NOMO-1 treated with DMSO at 0.1 percent for 48 hours (cell line): ENCODE measurements at regions not wholly inside any gene's neighbourhood (a gene's known extent, or its start where the extent isn't known, plus 50 kb on each side); places are given as distances from the start of the nearest gene placed in this dataset.

Experiments used
- DNase-seq: peaks from one replicate; lab custom pipeline; 2025; ENCODE audit not compliant: unreplicated experiment; lab: John Stamatoyannopoulos, UW

DNA sequence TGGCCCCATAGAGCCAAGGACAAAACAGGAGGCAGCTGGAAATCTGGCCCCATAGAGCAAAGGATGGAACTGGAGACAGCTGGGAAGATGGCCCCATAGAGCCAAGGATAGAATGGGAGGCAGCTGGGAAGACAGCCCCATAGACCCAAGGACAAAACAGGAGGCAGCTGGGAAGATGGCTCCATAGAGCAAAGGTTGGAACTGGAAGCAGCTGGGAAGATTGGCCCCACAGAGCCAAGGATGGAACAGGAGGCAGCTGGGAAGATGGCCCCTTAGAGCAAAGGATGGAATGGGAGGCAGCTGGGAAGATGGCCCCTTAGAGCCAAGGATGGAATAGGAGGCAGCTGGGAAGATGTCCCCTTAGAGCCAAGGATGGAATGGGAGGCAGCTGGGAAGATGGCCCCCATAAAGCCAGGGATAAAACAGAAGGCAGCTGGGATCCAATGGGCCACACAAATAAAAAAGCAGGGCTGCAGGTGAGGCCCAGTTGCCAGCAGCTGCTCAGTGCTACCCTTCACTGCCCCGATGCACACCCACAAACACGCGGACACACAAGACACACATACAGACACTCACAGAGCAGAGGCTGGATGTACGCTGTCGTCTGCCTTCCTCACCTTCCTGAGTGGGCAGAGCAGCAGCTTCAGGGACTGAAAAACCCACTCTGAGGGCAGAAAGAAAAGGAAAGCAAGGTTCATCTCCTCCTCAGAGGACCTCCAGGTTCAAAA is 505.4 kb upstream of the MYT1L start:
- DNase-seq = no peak

DNA sequence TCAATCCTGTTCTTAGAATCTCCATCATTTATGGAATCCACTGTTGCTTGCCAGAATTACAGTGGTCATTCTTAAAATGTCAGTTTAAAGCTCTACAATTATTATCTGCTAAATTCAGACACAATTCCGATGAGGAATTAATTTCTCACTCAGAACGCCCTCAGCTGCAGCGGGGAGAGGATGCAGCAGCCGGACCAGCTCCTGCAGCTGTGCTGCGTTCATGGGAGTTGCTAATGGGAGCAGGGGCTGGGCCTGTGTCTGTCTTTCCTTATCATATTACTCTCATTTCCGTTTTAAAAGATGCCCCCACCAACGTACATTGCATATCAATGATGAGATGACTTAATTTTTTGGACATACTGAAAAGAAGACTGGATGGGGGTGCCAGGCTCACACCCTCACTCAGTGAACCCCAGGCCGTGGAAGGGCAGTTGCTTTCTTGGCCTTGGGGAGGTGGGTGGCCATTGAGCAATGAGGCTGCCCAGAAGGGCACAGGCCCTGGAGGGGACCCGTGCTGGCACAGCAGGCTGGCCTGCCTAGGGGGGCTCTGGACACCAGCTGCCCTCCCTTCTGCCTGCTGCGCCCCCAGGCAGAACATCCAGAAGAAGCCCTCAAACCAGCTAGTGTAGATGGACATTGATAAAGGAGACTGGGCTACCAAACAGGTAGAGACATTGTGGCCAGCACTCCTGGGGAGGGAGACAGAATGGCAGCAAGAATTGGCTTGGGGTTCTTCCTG is 503.6 kb upstream of the MYT1L start:
- DNase-seq = no peak

DNA sequence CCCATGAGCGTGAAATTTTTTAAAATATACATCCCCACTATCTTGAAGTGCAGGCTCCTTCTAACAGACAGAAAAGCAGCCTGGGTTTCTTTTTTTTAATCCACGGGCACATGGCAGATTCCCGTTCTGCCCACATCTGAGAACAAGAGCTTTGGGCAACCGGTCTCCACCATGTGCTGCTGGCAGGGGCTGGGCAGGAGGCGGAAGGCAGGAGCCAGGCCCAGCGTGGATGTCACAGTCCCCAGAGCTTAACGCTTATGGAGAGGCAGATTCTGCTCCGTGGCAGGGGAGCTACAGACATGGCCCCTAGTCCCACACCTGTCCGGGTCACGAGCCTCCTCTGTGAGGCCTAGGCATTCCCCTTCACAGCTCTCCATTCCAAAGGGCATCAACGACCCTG is 503.0 kb upstream of the MYT1L start:
- DNase-seq = no peak

DNA sequence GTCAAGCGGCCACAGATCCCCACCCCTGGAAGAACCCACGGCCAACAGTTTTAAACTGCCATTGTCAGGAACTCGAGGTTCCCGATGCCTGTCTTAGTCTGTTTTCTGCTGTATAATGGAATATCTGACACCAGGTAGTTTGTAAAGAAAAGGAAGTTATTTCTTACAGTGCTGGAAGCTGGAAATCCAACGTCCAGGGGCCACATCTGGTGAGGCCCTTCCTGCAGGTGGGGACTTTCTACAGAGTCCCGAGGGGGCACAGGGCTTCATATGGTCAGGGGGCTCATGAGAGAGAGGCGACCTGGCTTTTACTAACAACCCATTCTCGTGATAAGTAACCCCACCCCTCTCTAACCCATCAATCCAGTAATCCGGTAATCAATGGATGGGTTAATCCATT is 501.6 kb upstream of the MYT1L start:
- no peak for DNase-seq

DNA sequence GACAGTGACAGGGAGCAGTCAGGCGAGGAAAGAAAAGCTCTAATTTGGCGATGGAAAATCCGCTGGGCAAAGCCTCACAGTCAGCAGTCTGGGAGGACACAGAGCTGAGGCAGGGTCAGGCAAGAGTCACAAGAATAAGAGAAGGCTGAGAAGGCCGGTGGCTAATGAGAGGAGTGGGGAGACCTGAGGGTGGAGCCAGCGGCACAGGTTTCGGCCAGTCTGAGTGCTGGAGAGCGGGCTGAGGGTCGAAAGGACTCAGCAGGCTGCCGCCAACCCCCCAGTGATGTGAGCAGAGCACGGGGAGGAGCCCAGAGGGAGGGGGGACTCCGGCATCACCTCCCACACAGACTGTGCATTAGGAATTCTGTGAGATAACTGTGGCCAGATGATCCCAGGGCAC is 500.6 kb upstream of the MYT1L start:
- DNase-seq = no peak

DNA sequence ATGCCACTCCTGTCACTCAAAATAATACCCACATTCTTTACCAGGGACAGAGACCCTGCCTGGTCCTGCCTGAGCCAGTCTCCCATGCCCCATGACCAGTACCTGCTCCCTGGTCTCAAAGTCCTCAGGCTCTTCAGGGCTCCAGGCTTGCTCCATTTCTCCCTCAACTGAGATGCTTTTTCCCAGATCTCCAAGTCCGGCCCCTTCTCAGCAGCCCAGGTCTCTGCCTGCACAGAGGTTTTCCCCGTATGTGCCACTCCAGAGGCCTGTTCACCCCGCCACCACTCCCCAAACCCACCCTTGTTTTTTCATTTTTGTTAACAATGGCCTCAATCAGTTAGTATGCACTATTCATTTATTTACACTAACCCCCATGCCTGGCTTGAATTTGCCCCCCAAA is 499.5 kb upstream of the MYT1L start:
- DNase-seq = no peak

DNA sequence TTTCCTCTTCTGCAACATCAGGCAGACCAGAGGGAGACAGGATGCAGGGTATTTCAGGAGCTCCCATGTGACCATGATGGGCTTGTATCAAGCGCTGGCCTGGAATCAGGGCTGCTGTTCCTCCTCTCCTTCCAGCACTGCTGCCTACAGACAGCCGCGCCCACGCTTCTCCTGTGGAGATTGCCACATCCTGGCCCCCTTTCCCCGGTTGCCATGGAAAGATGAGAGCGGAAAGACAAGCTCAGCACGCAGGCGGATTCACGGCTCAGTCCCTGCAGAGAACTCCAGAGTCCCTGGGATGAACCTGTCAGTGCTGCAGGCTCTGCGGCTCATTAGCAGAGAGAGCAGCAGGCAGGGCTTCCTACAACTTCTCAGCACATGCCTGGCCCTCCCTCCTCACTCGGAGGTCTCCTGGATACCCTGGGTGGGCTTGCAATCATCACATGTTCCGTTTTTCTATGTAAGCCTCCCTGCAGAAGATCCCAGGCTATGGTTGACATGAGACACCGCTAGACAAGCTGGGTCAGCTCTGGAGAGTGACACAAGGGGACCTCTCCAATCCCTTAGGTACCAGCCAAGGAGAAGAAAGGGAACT is 497.8 kb upstream of the MYT1L start:
- DNase-seq = no peak

DNA sequence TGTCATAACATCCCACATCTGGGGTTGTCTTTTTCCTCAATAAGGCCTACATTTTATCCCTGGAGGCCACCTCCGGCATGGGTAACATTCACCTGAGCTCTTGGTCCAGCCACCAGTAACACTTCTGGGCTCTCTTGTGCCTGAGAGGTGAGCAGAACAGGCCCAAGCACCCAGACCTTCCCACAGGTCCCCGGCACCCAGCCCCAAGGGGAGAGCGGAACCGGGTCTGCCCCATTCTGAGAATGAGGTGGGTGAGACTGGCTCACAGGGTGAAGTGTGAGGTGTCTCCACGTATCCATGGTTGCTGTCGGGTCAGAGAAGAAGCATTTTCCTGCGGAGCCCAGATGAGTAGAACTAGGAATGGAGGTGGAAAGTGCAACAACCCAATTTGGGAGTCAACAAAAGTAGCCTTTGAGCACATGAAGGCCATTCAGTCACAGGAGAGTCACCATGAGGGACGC is 496.7 kb upstream of the MYT1L start:
- no peak for DNase-seq

DNA sequence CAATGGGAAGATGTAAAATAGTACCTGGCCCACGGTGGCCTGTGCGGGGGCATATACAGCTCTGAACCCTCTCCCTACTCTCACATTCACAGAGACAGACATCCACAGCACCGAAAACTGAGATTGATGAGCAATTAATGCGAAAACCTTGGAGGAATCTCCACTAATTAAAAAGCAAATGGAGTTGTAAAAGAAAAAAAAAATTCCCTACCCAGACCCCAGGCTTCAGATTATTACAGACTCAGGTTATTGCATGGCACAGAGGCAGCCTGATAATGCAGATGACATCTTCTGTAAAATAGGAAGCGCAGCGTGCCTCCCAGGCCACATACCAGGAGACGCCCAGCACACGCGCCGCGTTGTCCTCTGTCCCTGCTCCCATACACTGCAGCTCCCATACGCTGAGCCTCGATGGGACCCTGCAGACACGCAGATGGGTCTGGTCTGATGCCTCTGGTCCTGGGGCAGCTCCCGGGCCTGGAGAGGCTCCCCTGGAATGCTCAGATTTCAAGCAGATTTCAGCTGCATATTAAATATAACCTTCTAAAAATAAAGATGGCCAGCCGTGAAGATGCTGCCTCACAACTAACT is 496.1 kb upstream of the MYT1L start:
- no peak for DNase-seq

DNA sequence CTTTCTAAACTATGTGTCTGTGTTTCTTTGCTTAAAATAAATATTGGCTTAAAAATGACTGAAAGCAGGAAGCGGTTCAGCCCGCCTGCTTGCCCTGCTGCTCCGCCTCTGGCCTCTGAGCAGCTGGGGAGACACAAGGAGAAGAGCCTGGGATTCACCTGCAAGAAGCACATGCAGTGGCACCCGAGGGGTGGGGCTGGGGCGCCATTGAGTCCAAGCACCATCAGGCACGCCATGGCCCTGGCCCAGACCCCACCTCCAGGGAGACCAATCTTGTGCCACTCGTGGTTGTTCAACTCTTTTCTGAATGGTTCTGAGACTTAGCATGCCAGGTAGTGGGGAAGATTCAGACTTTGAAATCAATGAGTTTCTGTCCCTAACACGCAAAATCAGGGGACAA is 495.5 kb upstream of the MYT1L start:
- DNase-seq = no peak

DNA sequence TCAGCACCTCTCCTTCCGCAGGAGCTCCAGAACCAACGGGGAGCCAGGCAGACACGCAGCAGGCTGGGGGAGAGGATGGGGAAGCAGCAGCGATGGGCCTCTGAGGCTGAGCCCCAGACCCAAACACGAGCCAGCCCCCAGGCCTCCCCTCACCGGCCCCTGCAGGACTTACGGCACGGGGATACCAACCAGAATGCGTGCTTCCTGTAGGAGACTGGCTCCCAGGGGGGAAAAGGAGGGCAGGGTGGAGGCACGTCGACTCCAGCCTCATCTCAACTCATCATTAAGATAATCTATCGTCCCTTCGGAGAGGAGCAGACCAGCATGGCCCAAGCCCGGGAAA is 495.1 kb upstream of the MYT1L start:
- no peak for DNase-seq

DNA sequence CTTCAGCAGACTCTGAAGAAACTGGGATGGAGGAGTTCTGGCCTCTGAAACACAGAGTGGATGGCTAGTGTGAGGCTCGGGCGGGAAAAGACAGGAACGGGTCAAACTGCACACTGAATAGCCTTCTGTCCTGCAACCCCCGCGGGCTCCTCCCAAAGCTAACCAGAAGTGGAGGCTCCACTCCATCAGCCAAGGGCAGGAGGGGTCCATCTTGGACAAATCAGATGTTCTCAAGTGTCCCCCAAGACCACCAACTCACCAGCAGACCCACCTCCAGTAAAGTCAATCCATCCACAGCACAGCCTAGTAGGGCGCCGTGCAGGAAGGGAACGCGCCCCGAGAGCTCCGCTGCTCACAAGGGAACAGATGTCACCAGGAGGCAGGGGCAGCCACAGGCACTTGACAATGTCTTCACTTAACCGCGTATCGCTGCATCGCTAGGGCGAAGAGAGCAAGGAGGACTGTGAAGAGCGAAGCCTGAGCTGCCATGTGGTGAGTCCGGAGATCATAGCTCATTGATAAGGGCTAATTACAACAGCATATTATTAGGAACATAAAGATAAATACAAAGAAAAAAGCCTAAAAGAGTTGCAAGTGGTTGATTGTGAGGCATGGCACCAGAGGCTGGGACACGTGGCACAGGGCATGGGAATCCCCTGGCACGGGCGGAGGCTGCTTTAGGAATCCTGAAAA is 494.6 kb upstream of the MYT1L start:
- DNase-seq = no peak

DNA sequence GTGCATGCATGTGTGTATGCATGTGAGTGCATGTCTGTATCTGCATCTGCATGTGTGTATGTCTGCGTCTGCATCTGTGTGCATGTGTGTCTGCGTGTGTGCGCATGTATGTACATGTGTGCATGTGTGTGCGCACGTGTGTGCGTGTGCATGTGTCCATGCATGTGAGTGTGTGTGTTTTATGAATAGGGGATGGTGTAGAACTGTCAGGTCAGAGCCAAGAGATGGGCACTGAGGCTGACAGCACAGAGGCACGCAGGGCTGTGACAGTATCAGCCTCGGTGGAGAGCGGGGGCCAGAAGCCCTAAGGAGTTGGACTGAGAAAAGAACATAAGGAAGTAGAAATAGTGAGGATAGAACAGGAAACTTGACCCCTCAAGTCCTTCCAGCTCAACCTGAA is 494.0 kb upstream of the MYT1L start:
- no peak for DNase-seq

DNA sequence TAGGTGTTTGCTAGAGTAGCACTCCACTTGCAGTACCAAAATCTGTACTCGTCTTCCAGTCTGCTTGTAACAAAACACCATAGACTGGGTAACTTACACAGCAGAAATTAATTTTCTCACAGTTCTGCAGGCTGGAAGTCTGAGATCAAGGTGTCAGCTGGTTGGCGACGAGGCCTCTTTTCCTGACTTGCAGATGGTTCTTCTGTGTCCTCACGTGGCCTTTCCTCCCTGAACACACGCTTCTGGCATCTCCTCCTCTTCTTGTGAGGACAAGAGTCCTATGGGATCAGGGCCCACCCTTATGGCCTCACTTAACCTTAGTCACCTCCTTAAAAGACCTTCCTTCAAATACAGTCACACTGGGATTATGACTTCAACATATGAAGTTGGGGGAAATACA is 493.5 kb upstream of the MYT1L start:
- no peak for DNase-seq

DNA sequence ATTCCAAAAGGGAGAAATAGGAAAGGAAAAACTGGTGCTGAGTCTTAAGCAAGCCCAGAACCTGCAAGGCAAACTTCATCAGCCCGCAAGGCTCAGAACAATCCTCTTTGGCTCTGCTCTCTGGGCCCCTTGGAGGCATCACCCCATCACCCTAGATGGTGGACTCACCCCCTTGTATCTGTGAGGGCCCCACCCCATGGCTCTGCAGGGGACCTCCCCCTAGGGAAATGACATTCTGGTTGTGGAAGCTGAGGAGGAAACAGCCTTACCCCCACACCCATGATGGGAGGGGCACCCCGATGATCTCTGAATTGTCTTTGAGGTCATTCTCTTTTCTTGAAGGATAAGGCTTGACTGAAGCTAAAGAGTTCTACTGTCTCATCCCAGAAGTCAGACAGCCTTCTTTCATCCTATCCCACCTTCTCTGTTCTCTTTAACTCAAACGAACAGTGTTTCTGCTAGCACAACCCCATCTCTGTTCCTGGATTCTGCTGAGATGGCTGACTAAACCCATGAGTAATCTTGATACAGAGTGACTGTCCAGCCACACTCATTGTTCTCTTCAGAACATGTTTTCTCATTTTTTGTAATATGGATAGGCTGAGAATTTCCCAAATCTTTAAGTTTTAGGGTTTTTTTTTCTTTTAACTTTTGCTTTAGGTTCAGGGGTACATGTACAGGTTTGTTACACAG is 492.1 kb upstream of the MYT1L start:
- no peak for DNase-seq

DNA sequence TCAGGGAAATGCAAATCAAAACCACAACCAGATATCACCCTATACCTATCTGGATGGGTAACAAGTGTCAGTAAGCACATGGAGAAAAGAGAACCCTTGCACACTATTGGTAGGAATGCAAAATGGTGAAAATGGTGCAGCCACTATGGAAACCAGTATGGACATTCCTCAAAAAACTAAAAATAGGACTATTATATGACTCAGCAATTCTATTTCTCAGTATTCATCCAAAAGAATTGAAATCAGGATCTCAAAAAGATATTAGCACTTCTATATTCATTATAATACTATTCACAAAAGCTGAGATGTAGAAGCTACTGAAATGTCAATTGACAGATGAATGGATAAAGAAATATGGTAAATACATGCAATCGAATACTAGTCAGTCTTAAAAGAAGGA is 491.1 kb upstream of the MYT1L start:
- DNase-seq = no peak

DNA sequence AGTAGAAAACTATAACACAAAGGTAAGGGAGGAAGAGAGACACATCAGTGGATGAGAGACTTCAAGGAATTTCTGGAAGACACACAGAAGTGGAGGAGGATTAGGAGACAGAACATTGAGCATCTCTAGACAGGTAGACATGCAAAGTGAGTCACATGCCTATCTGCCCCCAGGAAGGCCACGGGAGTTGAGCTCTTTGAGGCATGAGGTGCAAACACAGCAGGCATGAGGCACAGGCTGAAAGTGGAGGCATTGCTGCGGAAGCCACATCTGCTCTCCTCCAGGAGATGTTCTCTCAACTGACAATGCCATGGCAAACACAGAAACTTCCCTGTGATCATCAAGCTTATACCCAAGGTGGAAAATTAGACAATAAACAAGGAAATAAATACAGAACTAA is 481.6 kb upstream of the MYT1L start:
- no peak for DNase-seq

DNA sequence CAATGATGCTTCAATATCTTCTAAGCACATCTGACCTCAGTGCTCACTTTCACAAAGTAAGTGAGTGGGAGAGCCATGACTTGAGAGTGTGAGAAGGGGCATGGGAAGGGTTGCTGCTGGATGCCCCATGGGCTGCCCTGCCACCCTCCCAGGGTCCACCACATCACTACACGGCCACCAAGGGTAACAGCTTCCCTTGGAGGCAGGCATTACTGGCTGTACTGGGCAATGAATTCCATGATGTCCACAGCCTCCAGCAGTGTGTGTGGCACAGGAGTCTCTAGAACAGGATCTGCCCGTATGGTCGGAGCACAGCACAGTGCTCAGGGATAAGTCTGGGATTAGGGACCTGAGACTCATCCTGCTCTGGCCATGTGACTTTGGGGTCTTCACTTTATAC is 481.0 kb upstream of the MYT1L start:
- no peak for DNase-seq

DNA sequence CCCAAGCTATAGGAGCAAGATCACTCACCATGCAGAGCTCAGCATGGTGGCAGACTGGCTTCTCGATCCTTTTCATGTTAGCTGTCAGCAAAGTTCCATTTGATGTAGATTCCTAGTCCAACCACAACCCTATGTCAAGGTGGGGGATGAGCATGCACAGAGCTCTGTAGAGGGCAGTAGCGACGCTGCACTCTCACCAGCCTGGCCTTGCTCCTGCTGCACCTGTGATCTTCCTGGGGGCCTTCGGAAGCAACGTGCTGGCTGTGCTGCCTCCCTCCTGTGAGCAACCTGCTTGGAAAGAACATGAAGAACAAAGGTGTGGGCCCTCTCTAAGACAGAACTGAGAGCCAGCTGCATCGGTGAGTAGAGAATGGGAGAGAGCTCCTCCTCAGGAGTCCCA is 479.4 kb upstream of the MYT1L start:
- DNase-seq = no peak

DNA sequence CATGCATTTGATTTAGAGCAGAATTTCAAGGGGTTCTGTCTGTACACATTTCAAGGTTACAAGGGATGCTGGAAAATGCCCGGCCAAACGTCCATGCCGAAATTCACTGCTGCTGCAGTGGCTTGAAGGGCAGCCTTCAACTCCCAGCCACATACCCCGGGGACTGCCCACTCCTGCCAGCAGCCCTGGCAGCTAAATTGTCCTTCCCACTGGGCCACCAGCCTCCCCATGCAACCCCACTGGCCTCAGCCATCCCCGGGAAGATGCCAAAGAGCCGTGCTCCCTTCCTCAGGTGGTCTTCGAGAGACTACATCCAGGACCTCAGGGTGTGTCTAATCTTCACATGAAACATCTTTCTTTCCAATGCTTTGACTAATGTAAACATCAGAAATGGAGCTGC is 478.7 kb upstream of the MYT1L start:
- DNase-seq = no peak

DNA sequence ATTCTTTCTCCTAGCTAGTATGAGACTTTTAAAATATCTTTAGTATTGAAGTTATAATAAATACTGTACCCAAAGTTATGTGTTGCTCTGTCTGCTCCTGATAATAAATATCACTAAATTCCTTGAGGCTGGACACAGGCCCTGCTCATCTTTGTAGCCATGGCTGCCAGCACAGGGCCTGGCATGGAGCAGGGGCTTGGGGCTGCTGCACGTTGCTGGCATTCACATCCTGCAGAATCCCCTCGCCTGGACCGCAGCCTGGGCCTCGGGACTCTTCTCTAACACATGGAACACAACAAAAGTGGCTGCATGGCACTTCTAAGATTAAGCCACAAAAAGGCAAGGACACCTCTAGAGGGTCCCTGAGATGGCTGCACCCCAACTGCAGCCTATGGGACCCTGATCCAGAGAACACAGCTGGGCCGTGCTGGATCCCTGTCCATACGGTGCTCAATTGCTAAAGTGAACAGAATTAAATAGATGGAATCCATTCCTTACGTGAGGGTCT is 477.5 kb upstream of the MYT1L start:
- no peak for DNase-seq
